Neural cell (in vitro differentiated cells): ENCODE measurements at regions not wholly inside any gene's neighbourhood (a gene's known extent, or its start where the extent isn't known, plus 50 kb on each side); places are given as distances from the start of the nearest gene placed in this dataset.

Experiments
- H2AFZ ChIP-seq: fragments of 200-600, 300-800 bp; sonication (generic), shearing (Covaris generic); 2 replicates; pipeline ENCODE4 v1.6.0; 2014; ENCODE audit warnings: low read depth, mild to moderate bottlenecking, antibody characterized with exemption, low read length, moderate library complexity
- H3F3A ChIP-seq: fragments of 200-600 bp; shearing (Covaris generic); 2 replicates; pipeline ENCODE4 v1.6.1; 2016; ENCODE audit warnings: mild to moderate bottlenecking, moderate library complexity, mixed read lengths, antibody characterized with exemption, low read length; ENCODE audit not compliant: insufficient read depth, poor library complexity, severe bottlenecking
- H3K27ac ChIP-seq: fragments of 200-600, 300-800 bp; sonication (generic), shearing (Covaris generic); 2 replicates; pipeline ENCODE4 v1.5.1; 2014; ENCODE audit warnings: mild to moderate bottlenecking, low read length, moderate library complexity
- H3K27me3 ChIP-seq: fragments of 300-800, 200-600 bp; sonication (generic), shearing (Covaris generic); 2 replicates; pipeline ENCODE4 v1.6.0; 2014; ENCODE audit warnings: mild to moderate bottlenecking, low read depth, low read length, moderate library complexity; ENCODE audit not compliant: insufficient read depth
- H3K36me3 ChIP-seq: fragments of 300-800, 200-600 bp; sonication (generic), shearing (Covaris generic); 2 replicates; pipeline ENCODE4 v1.5.1; 2014; ENCODE audit warnings: mild to moderate bottlenecking, antibody characterized with exemption, low read length, moderate library complexity; ENCODE audit not compliant: insufficient read depth
- H3K4me2 ChIP-seq: fragments of 300-800, 200-600 bp; sonication (generic), shearing (Covaris generic); 2 replicates; pipeline ENCODE4 v1.6.0; 2014; ENCODE audit warnings: mild to moderate bottlenecking, low read length
- H3K4me3 ChIP-seq: fragments of 300-800, 200-600 bp; sonication (generic), shearing (Covaris generic); 2 replicates; pipeline ENCODE4 v1.5.1; 2014; ENCODE audit warnings: mild to moderate bottlenecking, low read length, moderate library complexity
- H3K79me2 ChIP-seq: fragments of 200-600 bp; shearing (Covaris generic); replicated peaks from 2 replicates; pipeline ENCODE4 v1.6.0; 2014; ENCODE audit warnings: mild to moderate bottlenecking, low read length, moderate library complexity; ENCODE audit not compliant: insufficient read depth
- H3K9ac ChIP-seq: fragments of 300-800, 200-600 bp; sonication (generic), shearing (Covaris generic); 2 replicates; pipeline ENCODE4 v1.6.1; 2016; ENCODE audit warnings: mild to moderate bottlenecking, low read length, mixed read lengths
- H3K9me2 ChIP-seq: fragments of 200-600 bp; shearing (Covaris generic); 2 replicates; pipeline ENCODE4 v1.6.1; 2016; ENCODE audit warnings: mild to moderate bottlenecking, low read length, mixed read lengths; ENCODE audit not compliant: insufficient read depth
- H3K9me3 ChIP-seq: fragments of 200-600, 300-800 bp; sonication (generic), shearing (Covaris generic); 2 replicates; pipeline ENCODE4 v1.6.1; 2016; ENCODE audit warnings: mild to moderate bottlenecking, mixed run types, low read length, moderate library complexity, mixed read lengths
- H4K20me1 ChIP-seq: fragments of 200-600 bp; shearing (Covaris generic); 2 replicates; pipeline ENCODE4 v1.6.1; 2016; ENCODE audit warnings: mild to moderate bottlenecking, mixed run types; ENCODE audit not compliant: insufficient read depth
- EP300 ChIP-seq: fragments of 450-650 bp; conservative IDR thresholded peaks from 2 replicates; pipeline ENCODE4 v1.6.1; 2014; ENCODE audit warnings: antibody characterized with exemption, mild to moderate bottlenecking, moderate library complexity; ENCODE audit not compliant: poor library complexity, severe bottlenecking
- EZH2 ChIP-seq: fragments of 200-600, 300-800 bp; shearing (Covaris generic), sonication (generic); IDR thresholded peaks from 2 replicates; pipeline ENCODE4 v1.6.1; 2014; ENCODE audit warnings: antibody characterized with exemption, low read length, borderline replicate concordance, mild to moderate bottlenecking; ENCODE audit not compliant: insufficient read depth, poor library complexity, severe bottlenecking
- MXI1 ChIP-seq: fragments of 450-650 bp; conservative IDR thresholded peaks from 2 replicates; pipeline ENCODE4 v1.6.1; 2014; ENCODE audit warnings: antibody characterized with exemption, mild to moderate bottlenecking; ENCODE audit not compliant: poor library complexity, severe bottlenecking
- POLR2AphosphoS5 ChIP-seq: IDR thresholded peaks from 2 replicates; pipeline ENCODE4 v1.6.1; 2012
- RAD21 ChIP-seq: fragments of 450-650 bp; conservative IDR thresholded peaks from 2 replicates; pipeline ENCODE4 v1.6.1; 2014; ENCODE audit warnings: antibody characterized with exemption, mild to moderate bottlenecking, moderate library complexity
- REST ChIP-seq: IDR thresholded peaks from 2 replicates; pipeline ENCODE4 v1.6.1; 2012; ENCODE audit warnings: borderline replicate concordance
- SMC3 ChIP-seq: fragments of 450-650 bp; conservative IDR thresholded peaks from 2 replicates; pipeline ENCODE4 v1.6.1; 2014; ENCODE audit warnings: antibody characterized with exemption, mild to moderate bottlenecking, moderate library complexity; ENCODE audit not compliant: poor library complexity
- TAF1 ChIP-seq: IDR thresholded peaks from 2 replicates; pipeline ENCODE4 v1.6.1; 2012; ENCODE audit warnings: low read depth

GRCh38 chr5:73265641-73266040 is 92.6 kb downstream of the TMEM174 start:
- Histone ChIP-seq H3K9me2 (no peaks in the 10 kb centered on the region), H4K20me1 (no peaks in the 10 kb centered on the region), H3K27me3 (peaks cover 12% of the 10 kb centered on the region), H3K9me3 (no peaks in the 10 kb centered on the region), H3K4me3 (no peak overlapping the region), H3K36me3 (no peaks in the 10 kb centered on the region), H3K9ac (no peak overlapping the region), H3F3A (no peaks in the 10 kb centered on the region), H3K4me2 (no peak overlapping the region), H2AFZ (no peak overlapping the region), H3K27ac (no peak overlapping the region), H3K79me2 (no peaks in the 10 kb centered on the region)
- TF ChIP-seq TAF1 = no peak
- no peak for TF ChIP-seq MXI1
- no peak for TF ChIP-seq RAD21
- no peak for TF ChIP-seq POLR2AphosphoS5
- TF ChIP-seq EP300 = no peak
- TF ChIP-seq EZH2 = no peak
- no peak for TF ChIP-seq REST

- H4K20me1 ChIP-seq = no peaks in the 10 kb centered on the region
- no peaks in the 10 kb centered on the region for H3K9me3 ChIP-seq
- H3K9me2 ChIP-seq = no peaks in the 10 kb centered on the region
- no peak overlapping the region for H2AFZ ChIP-seq
- H3K9ac ChIP-seq = no peak overlapping the region
- no peak overlapping the region for H3K27ac ChIP-seq
- H3K27me3 ChIP-seq = peaks cover 4% of the 10 kb centered on the region
- no peaks in the 10 kb centered on the region for H3K36me3 ChIP-seq
- no peaks in the 10 kb centered on the region for H3K79me2 ChIP-seq
- no peak overlapping the region for H3K4me3 ChIP-seq
- no peak for TF ChIP-seq EZH2
- TF ChIP-seq POLR2AphosphoS5 = no peak
- no peak overlapping the region for H3K4me2 ChIP-seq
- no peaks in the 10 kb centered on the region for H3F3A ChIP-seq
Measured at GRCh38 chr5:73264631-73265030, 91.6 kb downstream of the TMEM174 start.

- Histone ChIP-seq H3K4me3 (no peak overlapping the region), H3K79me2 (no peaks in the 10 kb centered on the region), H2AFZ (no peak overlapping the region), H3K27me3 (peaks cover 4% of the 10 kb centered on the region), H3K27ac (no peak overlapping the region), H4K20me1 (no peaks in the 10 kb centered on the region), H3K9ac (no peak overlapping the region), H3K9me3 (no peaks in the 10 kb centered on the region), H3F3A (no peaks in the 10 kb centered on the region), H3K9me2 (no peaks in the 10 kb centered on the region), H3K4me2 (no peak overlapping the region), H3K36me3 (no peaks in the 10 kb centered on the region)
- TF ChIP-seq MXI1 (no peak), EZH2 (no peak), SMC3 (no peak)
Measured at GRCh38 chr5:73263001-73263710, 90.2 kb downstream of the TMEM174 start.
